ENCODE measurements at regions not wholly inside any gene's neighbourhood (a gene's known extent, or its start where the extent isn't known, plus 50 kb on each side); places are given as distances from the start of the nearest gene placed in this dataset.

- 12 to 13% methylated on average over 21 to 27 of the region's 27 CpGs for WGBS, 2 donors
- intact Hi-C loops (cut with DNase I; ENCODE audit: low total_unique reads) = loop anchor here (5.0 kb wide), 1 partner anchor 265 kb away; no protein-coding TSS in a partner anchor
- no peak overlapping the region for H3K4me3 ChIP-seq (ENCODE audit: low read depth, poor library complexity, severe bottlenecking)
- peak; percentile 75 to 98 for DNase-seq (ENCODE audit: low spot score in 2 of 2)
- peak in 1 of 3 donors; percentile 100 for TF ChIP-seq CTCF (IDR thresholded peaks at IDR 0.05)
- no peak for TF ChIP-seq POLR2A (IDR thresholded peaks at IDR 0.05)
Measured at GRCh38 chr13:99436686-99437416, 64.4 kb upstream of the TM9SF2 start.

- intact Hi-C loops (cut with DNase I; ENCODE audit: low total_unique reads) = loop anchor here (5.0 kb wide), 1 partner anchor 267 kb away; no protein-coding TSS in a partner anchor
- WGBS, 2 donors = 68 to 77% methylated on average over 7 of the region's 7 CpGs
- TF ChIP-seq POLR2A (IDR thresholded peaks at IDR 0.05) (no peak), CTCF (IDR thresholded peaks at IDR 0.05) (no peak)
- H3K4me3 ChIP-seq (ENCODE audit: low read depth, poor library complexity, severe bottlenecking) = no peak overlapping the region
- DNase-seq (ENCODE audit: low spot score in 2 of 2) = no peak
Measured at GRCh38 chr13:99439048-99439447, 62.2 kb upstream of the TM9SF2 start.

- intact Hi-C loops (cut with DNase I; ENCODE audit: low total_unique reads) = loop anchor here (5.0 kb wide), 1 partner anchor 268 kb away; no protein-coding TSS in a partner anchor
- WGBS, 2 donors = 66 to 71% methylated on average over 11 of the region's 11 CpGs
- H3K4me3 ChIP-seq (ENCODE audit: low read depth, poor library complexity, severe bottlenecking) = no peak overlapping the region
- no peak for DNase-seq (ENCODE audit: low spot score in 2 of 2)
- no peak for TF ChIP-seq POLR2A (IDR thresholded peaks at IDR 0.05)
- TF ChIP-seq CTCF (IDR thresholded peaks at IDR 0.05) = no peak
Measured at GRCh38 chr13:99439850-99440604, 61.2 kb upstream of the TM9SF2 start.

GRCh38 chr13:99442273-99442895, 58.9 kb upstream of the TM9SF2 start:
- WGBS, 2 donors = 67% methylated on average over 7 of the region's 7 CpGs
- peak in 1 of 2 donors; percentile 48 for DNase-seq (ENCODE audit: low spot score in 2 of 2)
- TF ChIP-seq POLR2A (IDR thresholded peaks at IDR 0.05) (no peak), CTCF (IDR thresholded peaks at IDR 0.05) (no peak)
- no peak overlapping the region for H3K4me3 ChIP-seq (ENCODE audit: low read depth, poor library complexity, severe bottlenecking)
- intact Hi-C loops (cut with DNase I; ENCODE audit: low total_unique reads) = no loop called here

- no peak for DNase-seq (ENCODE audit: low spot score in 2 of 2)
- H3K4me3 ChIP-seq (ENCODE audit: low read depth, poor library complexity, severe bottlenecking) = no peak overlapping the region
- intact Hi-C loops (cut with DNase I; ENCODE audit: low total_unique reads) = no loop called here
- no peak for TF ChIP-seq CTCF (IDR thresholded peaks at IDR 0.05)
- TF ChIP-seq POLR2A (IDR thresholded peaks at IDR 0.05) = no peak
- 68% methylated on average over 9 of the region's 9 CpGs for WGBS, 2 donors
Measured at GRCh38 chr13:99446242-99446641, 55.0 kb upstream of the TM9SF2 start.

Measured in lower leg skin (tissue), 4 donors.